Astrocyte of the spinal cord (primary cell): ENCODE measurements at regions not wholly inside any gene's neighbourhood (a gene's known extent, or its start where the extent isn't known, plus 50 kb on each side); places are given as distances from the start of the nearest gene placed in this dataset.
"Not testable (repeated sequence)": the region's sequence is repeated elsewhere in the genome, so short reads cannot be mapped to it uniquely, and the experiment has no call there.

Experiments used
- DNase-seq: peaks from one replicate; pipeline ENCODE4 v3.0.0; 2011; ENCODE audit warnings: low read depth, low spot score
- H3K4me3 ChIP-seq: 2 replicates; pipeline ENCODE4 v1.5.1; 2011; ENCODE audit warnings: low read depth, mild to moderate bottlenecking, low read length, moderate library complexity
- CTCF ChIP-seq: IDR thresholded peaks from 2 replicates; pipeline ENCODE4 v1.5.1; 2012; ENCODE audit warnings: low read depth, mild to moderate bottlenecking, low read length, inconsistent platforms
- in situ Hi-C: cut with HindIII; loops from 2 replicates; pipeline ENCODE4 v1.10.0; 2017; ENCODE audit warnings: low sequenced_read_pairs

GRCh38 chr1:60510162-60510561 is 436.6 kb upstream of the C1orf87 start:
- no peak for DNase-seq
- no peak for TF ChIP-seq CTCF
- in situ Hi-C loops = no loop called here
- H3K4me3 ChIP-seq = no peak overlapping the region

GRCh38 chr1:60504206-60504840 is 430.8 kb upstream of the C1orf87 start:
- in situ Hi-C loops = no loop called here
- DNase-seq = peak; percentile 43
- no peak for TF ChIP-seq CTCF
- no peak overlapping the region for H3K4me3 ChIP-seq

- no peak overlapping the region for H3K4me3 ChIP-seq
- TF ChIP-seq CTCF = no peak
- no peak for DNase-seq
- in situ Hi-C loops = no loop called here
These were observed 429.8 kb upstream of the C1orf87 start for GRCh38 chr1:60503266-60503925.

GRCh38 chr1:60502506-60502905 is 428.9 kb upstream of the C1orf87 start:
- in situ Hi-C loops = no loop called here
- no peak for DNase-seq

GRCh38 chr1:60489916-60490480 is 416.4 kb upstream of the C1orf87 start:
- in situ Hi-C loops, DNase-seq, H3K4me3 ChIP-seq: not testable (repeated sequence)

More at GRCh38 chr1:60502506-60502905, 428.9 kb upstream of the C1orf87 start:
- TF ChIP-seq CTCF = no peak
- no peak overlapping the region for H3K4me3 ChIP-seq

GRCh38 chr1:60488847-60489246 is 415.3 kb upstream of the C1orf87 start:
- in situ Hi-C loops = no loop called here
- TF ChIP-seq CTCF = no peak
- no peak for DNase-seq
- no peak overlapping the region for H3K4me3 ChIP-seq
